GM19043 (cell line): ENCODE measurements at regions not wholly inside any gene's neighbourhood (a gene's known extent, or its start where the extent isn't known, plus 50 kb on each side); places are given as distances from the start of the nearest gene placed in this dataset.
"Not testable (repeated sequence)": the region's sequence is repeated elsewhere in the genome, so short reads cannot be mapped to it uniquely, and the experiment has no call there.

Experiments used
- ATAC-seq: cut with Tn5 transposase; IDR thresholded peaks from one replicate; pipeline ENCODE4 v1.9.1; 2021; ENCODE audit warnings: low read depth; ENCODE audit not compliant: unreplicated experiment

- ATAC-seq = no peak
These were observed 699.0 kb upstream of the LUZP2 start for GRCh38 chr11:23797624-23798419.

DNA sequence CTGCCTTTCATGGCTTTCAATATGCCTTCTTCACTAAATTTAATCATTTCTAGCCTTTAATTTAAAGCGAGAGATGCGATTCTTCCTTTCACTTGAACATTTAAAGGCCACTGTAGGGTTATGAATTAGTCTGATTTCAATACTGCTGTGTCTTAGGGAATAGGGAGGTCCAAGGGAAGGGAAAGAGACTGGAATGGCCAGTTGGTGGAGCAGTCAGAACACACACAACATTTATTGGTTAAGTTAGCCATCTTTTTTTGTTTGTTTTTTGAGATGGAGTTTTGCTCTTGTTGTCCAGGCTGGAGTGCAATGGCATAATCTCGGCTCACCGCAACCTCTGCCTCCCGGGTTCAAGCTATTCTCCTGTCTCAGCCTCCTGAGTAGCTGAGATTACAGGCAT lies 662.5 kb upstream of the LUZP2 start:
- ATAC-seq = not testable (repeated sequence)

DNA sequence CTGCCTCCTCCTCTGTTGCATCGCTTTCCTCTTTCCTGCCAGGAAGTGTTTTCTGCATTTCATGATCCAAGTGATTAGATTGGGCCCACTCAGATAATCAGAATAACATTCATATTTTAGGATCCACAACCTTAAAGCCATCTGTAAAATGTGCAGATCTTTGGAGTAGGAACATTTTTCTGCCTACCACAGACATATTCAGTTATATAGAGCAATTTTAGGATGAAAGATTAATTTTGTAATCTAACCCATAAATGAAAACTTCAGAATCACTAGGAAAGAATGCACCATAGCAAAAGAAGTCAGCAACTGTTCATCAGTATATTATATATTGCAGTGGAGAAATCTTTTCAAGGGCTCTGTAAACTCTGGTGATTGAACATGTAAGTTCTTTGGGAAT lies 659.9 kb upstream of the LUZP2 start:
- ATAC-seq = no peak

- no peak for ATAC-seq
These were observed 656.0 kb upstream of the LUZP2 start for GRCh38 chr11:23840872-23841271.

GRCh38 chr11:23846902-23847422 lies 649.9 kb upstream of the LUZP2 start:
- ATAC-seq = no peak

DNA sequence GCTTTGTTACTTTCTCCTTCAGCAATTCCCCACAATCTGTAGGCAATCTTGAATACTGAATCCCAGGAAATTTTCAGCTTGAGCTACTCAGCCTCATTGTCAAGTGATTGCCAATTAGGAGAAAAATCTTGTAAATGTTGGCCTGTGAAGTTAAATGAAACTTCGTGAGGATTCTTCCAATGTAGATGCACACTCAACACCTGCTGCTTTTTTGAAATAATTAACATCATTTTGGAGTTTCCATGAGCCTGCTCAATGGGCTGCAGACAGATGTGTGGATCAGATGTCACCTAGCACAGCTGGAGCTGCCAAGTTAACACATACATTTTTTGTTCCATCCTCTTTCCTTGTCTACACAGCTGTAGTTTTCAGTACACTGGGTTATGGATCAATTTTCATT lies 645.6 kb upstream of the LUZP2 start:
- no peak for ATAC-seq

DNA sequence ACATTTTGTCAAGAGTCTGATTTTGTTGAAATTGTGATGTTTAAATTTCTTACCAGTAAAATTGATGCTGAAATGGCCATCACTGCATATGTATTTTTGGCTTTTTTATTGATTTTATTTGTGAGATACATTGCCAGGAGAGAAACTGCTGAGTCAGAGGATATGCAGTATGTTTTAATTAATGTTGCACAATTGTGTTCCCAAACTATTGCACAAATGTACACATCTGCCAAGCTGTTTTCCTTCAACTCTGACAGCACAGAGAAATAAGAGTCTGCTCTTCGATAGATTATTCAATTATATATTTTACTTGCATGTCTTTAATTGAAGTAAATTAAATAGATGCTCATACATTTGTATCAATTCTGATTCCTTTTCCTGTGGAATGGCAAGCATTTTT lies 640.2 kb upstream of the LUZP2 start:
- ATAC-seq = no peak

DNA sequence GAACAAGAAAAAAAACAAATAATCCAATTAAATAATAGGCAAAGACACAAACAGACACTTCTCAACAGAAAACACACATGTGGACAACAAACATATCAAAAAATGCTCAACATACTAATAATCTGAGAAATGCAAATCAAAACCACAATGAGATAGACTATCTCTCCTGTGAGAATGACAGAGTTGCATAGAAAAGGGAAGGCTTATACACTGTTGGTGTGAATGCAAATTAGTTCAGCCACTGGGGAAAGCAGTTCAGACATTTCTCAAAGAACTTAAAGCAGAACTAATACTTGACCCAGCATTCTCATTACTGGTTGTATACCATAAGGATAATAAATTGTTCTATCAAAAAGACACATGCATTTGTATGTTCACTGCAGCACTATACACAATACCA lies 637.8 kb upstream of the LUZP2 start:
- ATAC-seq = no peak

- no peak for ATAC-seq
These were observed 635.2 kb upstream of the LUZP2 start for GRCh38 chr11:23861615-23862014.

DNA sequence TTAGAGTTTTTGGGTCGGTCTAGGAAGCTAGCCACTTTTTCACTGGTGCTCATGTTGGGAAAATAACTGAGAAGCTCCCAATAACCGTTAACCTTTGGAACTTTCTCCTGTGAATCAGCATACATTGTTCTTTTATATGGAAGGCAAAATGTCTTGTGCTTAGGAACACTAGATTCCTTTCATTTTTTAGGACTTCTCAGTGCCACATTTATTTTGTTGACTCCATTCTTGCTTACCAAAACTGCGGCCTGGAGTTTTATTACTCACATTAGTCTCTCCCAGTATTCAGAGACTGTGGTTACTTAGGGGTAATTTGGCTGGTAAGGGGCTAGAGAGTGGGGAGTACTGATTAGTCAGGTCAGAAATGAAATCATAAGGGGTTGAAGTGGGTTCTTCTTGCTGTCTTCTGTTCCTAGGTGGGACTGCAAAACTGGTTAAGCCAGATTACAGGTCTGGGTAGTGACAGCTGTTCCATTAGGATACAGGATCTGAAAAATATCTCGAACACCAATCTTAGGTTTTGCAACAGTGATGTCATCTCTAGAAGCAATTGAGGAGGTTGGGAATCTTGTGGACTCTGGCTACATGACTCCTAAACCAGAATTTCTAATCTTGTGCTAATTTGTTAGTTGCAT lies 631.4 kb upstream of the LUZP2 start:
- no peak for ATAC-seq

DNA sequence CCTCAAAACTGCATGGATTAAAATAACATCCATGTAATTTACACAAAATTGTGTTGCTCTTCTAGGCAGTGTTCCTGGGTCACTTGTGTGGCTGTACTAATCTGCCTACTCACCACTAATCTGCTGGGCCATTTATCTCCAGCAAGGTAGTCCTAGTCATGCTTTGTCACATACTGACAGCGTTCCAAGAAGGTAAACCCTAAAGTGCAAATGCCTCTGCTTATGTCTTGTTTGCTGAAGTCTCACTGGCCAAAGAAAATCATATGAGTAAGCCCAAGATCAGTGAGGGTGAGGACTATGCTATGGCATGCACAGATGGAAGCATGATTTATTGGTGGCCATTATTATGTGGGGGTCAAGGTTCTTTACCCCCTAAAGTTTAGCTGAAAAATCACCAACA lies 630.2 kb upstream of the LUZP2 start:
- ATAC-seq = no peak

DNA sequence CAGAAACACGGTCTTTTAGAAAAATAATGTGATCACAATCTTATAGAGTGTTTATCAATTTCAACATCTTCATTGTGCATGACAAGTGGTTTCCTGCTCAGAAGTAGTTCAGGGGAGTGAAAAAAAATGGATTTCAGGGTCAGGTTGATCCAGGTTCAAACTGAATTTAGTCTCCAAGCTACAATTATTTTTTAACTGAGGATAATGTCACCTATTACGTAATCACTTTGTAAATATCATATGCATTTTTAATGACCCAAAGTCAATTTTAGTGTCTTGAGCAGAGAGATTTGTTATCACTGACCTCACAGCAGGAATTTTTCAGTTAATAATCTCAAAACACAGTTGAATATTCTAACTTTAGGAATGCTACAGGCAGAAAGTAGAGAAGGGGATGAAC lies 627.2 kb upstream of the LUZP2 start:
- no peak for ATAC-seq

GRCh38 chr11:23873406-23873805 lies 623.4 kb upstream of the LUZP2 start:
- ATAC-seq = no peak

- ATAC-seq = no peak
These were observed 621.5 kb upstream of the LUZP2 start for GRCh38 chr11:23875176-23875850.

DNA sequence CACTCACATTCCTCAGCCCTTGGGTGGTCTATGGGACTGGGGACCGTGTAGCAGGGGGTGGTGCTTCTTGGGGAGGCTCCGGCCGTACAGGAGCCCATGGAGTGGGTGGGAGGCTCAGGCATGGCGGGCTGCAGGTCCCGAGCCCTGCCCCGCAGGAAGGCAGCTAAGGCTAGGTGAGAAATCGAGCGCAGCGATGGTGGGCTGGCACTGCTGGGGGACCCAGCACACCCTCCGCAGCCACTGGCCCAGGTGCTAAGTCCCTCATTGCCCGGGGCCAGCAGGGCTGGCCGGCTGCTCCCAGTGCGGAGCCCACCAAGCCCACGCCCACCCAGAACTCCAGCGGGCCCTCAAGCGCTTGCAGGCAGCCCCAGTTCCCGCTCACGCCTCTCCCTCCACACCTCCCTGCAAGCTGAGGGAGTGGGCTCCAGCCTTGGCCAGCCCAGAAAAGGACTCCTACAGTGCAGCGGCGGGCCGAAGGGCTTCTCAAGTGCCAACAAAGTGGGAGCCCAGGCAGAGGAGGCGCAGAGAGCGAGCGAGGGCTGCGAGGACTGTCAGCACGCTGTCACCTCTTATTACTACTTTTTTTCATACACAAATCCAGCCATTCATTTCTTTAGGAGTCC lies 613.3 kb upstream of the LUZP2 start:
- not testable (repeated sequence) for ATAC-seq

- no peak for ATAC-seq
These were observed 612.5 kb upstream of the LUZP2 start for GRCh38 chr11:23884341-23884740.

DNA sequence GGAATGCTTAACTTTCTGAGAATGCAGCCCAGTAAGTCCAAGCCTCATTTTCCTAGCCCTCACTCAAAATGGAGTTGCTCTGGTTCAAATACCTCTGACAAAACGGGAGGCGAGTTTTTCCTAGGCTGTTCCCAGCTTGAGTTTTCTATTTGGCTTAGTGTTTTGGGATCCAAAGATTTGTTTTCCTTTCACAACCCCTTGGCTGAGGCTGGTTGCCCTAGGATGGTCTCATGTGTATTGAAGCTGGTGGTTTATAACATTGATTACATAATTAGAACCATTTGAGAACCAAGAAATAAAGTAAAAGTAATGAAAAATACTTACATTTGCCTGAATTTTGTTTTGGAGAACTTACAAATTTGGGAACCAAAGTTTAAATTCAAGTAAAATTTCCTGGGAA lies 611.1 kb upstream of the LUZP2 start:
- ATAC-seq = no peak

- ATAC-seq = not testable (repeated sequence)
These were observed 609.7 kb upstream of the LUZP2 start for GRCh38 chr11:23887122-23887521.

DNA sequence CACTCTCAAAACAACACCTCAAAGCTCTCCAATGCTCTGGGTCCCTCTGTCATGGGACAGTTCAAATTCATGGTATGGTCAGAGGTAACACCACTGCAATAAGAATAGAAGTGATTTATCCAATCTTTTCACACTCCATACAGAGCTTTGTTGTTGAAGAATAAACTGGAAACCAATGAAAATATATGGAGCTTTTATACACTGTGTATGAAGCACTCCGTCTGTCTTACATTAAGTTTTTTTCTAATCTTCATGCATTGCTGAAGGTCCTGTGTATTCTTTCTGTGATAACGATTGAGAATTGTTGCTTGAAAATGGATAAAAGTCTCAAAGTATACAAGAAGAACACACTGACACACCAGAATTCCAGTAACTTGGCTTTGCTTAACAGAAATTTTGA lies 603.7 kb upstream of the LUZP2 start:
- no peak for ATAC-seq

DNA sequence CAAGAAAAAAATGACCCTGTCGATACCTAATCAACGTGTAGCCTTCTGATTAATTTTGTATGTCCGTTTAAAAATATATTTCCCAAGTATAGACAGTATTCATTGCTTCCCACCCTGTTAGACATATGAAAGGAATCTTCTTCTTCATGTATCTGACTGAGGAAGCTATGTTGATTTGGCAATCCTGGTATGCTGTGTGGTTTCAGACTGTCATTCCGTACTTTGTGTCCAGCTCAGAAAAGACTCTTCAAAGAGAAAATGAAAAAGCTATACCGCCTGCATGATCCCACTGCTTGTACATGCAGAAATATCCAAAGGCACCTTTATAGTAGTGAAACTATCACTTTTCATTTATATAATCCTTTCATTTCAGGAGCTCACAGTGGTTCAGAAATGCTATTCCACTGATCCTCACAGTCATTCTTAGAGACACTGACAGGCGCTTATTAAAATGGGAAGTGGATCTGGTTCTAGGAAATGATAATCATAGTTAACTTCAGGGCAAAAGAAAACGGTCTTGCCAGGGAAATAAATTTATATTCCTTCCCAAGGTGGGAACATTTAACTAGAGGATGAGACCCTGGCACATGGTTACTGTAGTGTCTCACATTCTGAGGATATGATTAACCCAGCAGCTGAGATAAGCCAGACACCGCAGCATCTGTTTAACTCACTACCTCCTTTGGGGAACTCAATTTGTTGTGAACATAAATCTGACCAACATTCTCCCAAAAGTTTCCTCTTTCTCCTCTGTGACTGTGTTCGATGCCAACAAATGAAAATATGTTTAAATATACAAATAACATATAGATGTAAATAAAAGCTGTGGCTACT lies 599.2 kb upstream of the LUZP2 start:
- no peak for ATAC-seq
